GM12878 (cell line): ENCODE measurements at regions not wholly inside any gene's neighbourhood (a gene's known extent, or its start where the extent isn't known, plus 50 kb on each side); places are given as distances from the start of the nearest gene placed in this dataset.

Experiments
- ATAC-seq: fragments of 200-7000 bp; cut with Tn5 transposase; 3 replicates; pipeline ENCODE4 v1.9.1; 2020; ENCODE audit warnings: mild to moderate bottlenecking, moderate library complexity
- BruUV-seq: library from RNA; stranded (reverse); fragments of 400-500 nt; replicated peaks from 2 replicates; lab custom pipeline; 2021; lab: Mats Ljungman, UMichigan
- CTCF ChIA-PET: fragments of 300-600 bp; sonication (Branson Sonifier 250); formaldehyde crosslinking; extraction: SDS; loops from one replicate; lab custom pipeline; 2021; ENCODE audit warnings: inconsistent platforms; lab: Yijun Ruan, JAX
- POLR2A ChIA-PET: fragments of 350-600 bp; formaldehyde crosslinking; extraction: SDS; loops from one replicate; lab custom pipeline; 2021; ENCODE audit warnings: inconsistent platforms; lab: Charles Lee
- RAD21 ChIA-PET: fragments of 300-600 bp; sonication (Branson Sonifier 250); formaldehyde crosslinking; loops from one replicate; lab custom pipeline; 2023; ENCODE audit warnings: antibody characterized with exemption; ENCODE audit not compliant: unreplicated experiment; lab: Charles Lee
- SMC1A ChIA-PET: fragments of 300-600 bp; sonication (Branson Sonifier 250); formaldehyde crosslinking; loops from one replicate; lab custom pipeline; 2023; ENCODE audit not compliant: unreplicated experiment, uncharacterized antibody; lab: Charles Lee
- DNase-seq: peaks from one replicate; pipeline ENCODE4 v3.0.0-alpha.2; 2011; ENCODE audit warnings: low read depth, low spot score
- FAIRE-seq: peaks from 3 replicates; lab custom pipeline; 2011; peaks lifted over from hg19 to GRCh38; lab: Jason Lieb, UNC
- H2AFZ ChIP-seq: 2 replicates; pipeline ENCODE4 v1.6.0; 2011; ENCODE audit warnings: low read depth, low read length, control low read depth; ENCODE audit not compliant: control insufficient read depth
- H3K27ac ChIP-seq: 2 replicates; pipeline ENCODE4 v1.5.1; 2011; ENCODE audit warnings: control low read depth; ENCODE audit not compliant: control insufficient read depth, insufficient read depth
- H3K27me3 ChIP-seq, 2 experiments: replicated peaks in 1 of 2; 2 replicates each; pipeline versions ENCODE4 v1.6.0 to v1.6.1; 2011; ENCODE audit warnings: low read length in 1 of 2; ENCODE audit not compliant: control insufficient read depth in 2 of 2, insufficient read depth in 2 of 2
- H3K36me3 ChIP-seq, 2 experiments: 2 replicates each; pipeline ENCODE4 v1.5.1; 2011; ENCODE audit warnings: low read length in 1 of 2; ENCODE audit not compliant: control insufficient read depth in 2 of 2, insufficient read depth in 2 of 2
- H3K4me1 ChIP-seq: 2 replicates; pipeline ENCODE4 v1.6.1; 2011; ENCODE audit warnings: mild to moderate bottlenecking, low read length, moderate library complexity, mixed read lengths; ENCODE audit not compliant: control insufficient read depth, insufficient read depth
- H3K4me2 ChIP-seq: 2 replicates; pipeline ENCODE4 v1.6.0; 2011; ENCODE audit warnings: control low read depth; ENCODE audit not compliant: control insufficient read depth, insufficient read depth
- H3K4me3 ChIP-seq: fragments of 200-600 bp; sonication (generic); 2 replicates; pipeline ENCODE4 v1.5.1; 2016
- H3K79me2 ChIP-seq: 2 replicates; pipeline ENCODE4 v1.6.0; 2011; ENCODE audit warnings: low read length; ENCODE audit not compliant: control insufficient read depth, insufficient read depth
- H3K9ac ChIP-seq: 2 replicates; pipeline ENCODE4 v1.8.0; 2011; ENCODE audit warnings: low read length, control low read depth, mixed read lengths; ENCODE audit not compliant: control insufficient read depth, insufficient read depth
- H3K9me3 ChIP-seq: replicated peaks from 3 replicates; pipeline ENCODE4 v1.5.1; 2011; ENCODE audit warnings: mild to moderate bottlenecking, low read length; ENCODE audit not compliant: control insufficient read depth, insufficient read depth
- H4K20me1 ChIP-seq: 2 replicates; pipeline ENCODE4 v1.6.0; 2011; ENCODE audit not compliant: control insufficient read depth, insufficient read depth
- HDGF ChIP-seq: fragments of 450-650 bp; IDR thresholded peaks from 2 replicates; pipeline ENCODE4 v1.6.1; 2016; ENCODE audit warnings: antibody characterized with exemption
- IKZF2 ChIP-seq, 2 experiments: fragments of 450-650 bp; IDR thresholded peaks; 2 replicates each; pipeline ENCODE4 v1.6.1; 2017; ENCODE audit warnings: mild to moderate bottlenecking in 2 of 2, moderate library complexity in 2 of 2
- MEF2A ChIP-seq: IDR thresholded peaks from 2 replicates; pipeline ENCODE4 v1.6.1; 2011; ENCODE audit warnings: low read depth, mild to moderate bottlenecking, low read length, moderate library complexity; ENCODE audit not compliant: insufficient read depth
- NR2C1 ChIP-seq: fragments of 450-650 bp; IDR thresholded peaks from 2 replicates; pipeline ENCODE4 v1.6.1; 2017; ENCODE audit warnings: antibody characterized with exemption, mild to moderate bottlenecking, moderate library complexity
- SREBF2 ChIP-seq: IDR thresholded peaks from 2 replicates; pipeline ENCODE4 v1.6.1; 2012; ENCODE audit warnings: mild to moderate bottlenecking, low read length
- STAT1 ChIP-seq: fragments of 450-650 bp; conservative IDR thresholded peaks from 2 replicates; pipeline ENCODE4 v1.6.1; 2014; ENCODE audit warnings: antibody characterized with exemption, mild to moderate bottlenecking
- TAF1 ChIP-seq: IDR thresholded peaks from 2 replicates; pipeline ENCODE4 v1.6.1; 2011; ENCODE audit warnings: mild to moderate bottlenecking, low read depth, low read length, borderline replicate concordance
- TARDBP ChIP-seq: IDR thresholded peaks from 2 replicates; pipeline ENCODE4 v1.6.1; 2016; ENCODE audit warnings: borderline replicate concordance
- TCF7 ChIP-seq: IDR thresholded peaks from 2 replicates; pipeline ENCODE4 v1.6.1; 2014; ENCODE audit warnings: antibody characterized with exemption, borderline replicate concordance
- USF2 ChIP-seq: IDR thresholded peaks from 2 replicates; pipeline ENCODE4 v1.6.1; 2011; ENCODE audit warnings: low read depth, low read length, improper control_type of control experiment, borderline replicate concordance
- YBX1 ChIP-seq: fragments of 450-650 bp; IDR thresholded peaks from 2 replicates; pipeline ENCODE4 v1.6.1; 2016; ENCODE audit warnings: antibody characterized with exemption
- ZBTB11 ChIP-seq: fragments of 450-650 bp; formaldehyde crosslinking; IDR thresholded peaks from 2 replicates; pipeline ENCODE4 v1.5.0; 2022; ENCODE audit warnings: mild to moderate bottlenecking, missing genetic modification characterization
- ZNF207 ChIP-seq: fragments of 450-650 bp; IDR thresholded peaks from 2 replicates; pipeline ENCODE4 v1.6.1; 2014; ENCODE audit warnings: antibody characterized with exemption, mild to moderate bottlenecking, borderline replicate concordance
- ZNF622 ChIP-seq: fragments of 450-650 bp; IDR thresholded peaks from 2 replicates; pipeline ENCODE4 v1.6.1; 2017; ENCODE audit warnings: mild to moderate bottlenecking, inconsistent platforms
- WGBS: methylation state at CpG from one replicate; pipeline ENCODE4 v1.1.6; 2016; ENCODE audit warnings: low lambda C conversion rate; ENCODE audit not compliant: insufficient replicate concordance, insufficient coverage; ENCODE audit errors: missing lambda C conversion rate; 5-methylcytosine and 5-hydroxymethylcytosine counted together
- in situ Hi-C: fragments of 300-500 bp; cut with MboI; formaldehyde crosslinking; loops from 9 replicates; pipeline ENCODE4 v1.14.3; 2018; ENCODE audit warnings: mixed read lengths
- intact Hi-C: fragments of 100-400 bp; cut with micrococcal nuclease; formaldehyde crosslinking; loops from one replicate; pipeline ENCODE4 v1.14.2; 2022; ENCODE audit not compliant: unreplicated experiment
- TF ChIP-seq, protein P1 (sequence below): fragments of 450-650 bp; IDR thresholded peaks from 2 replicates; pipeline ENCODE4 v1.6.1; 2018; ENCODE audit warnings: mild to moderate bottlenecking, low read depth, moderate library complexity; ENCODE audit not compliant: partially characterized antibody

DNA sequence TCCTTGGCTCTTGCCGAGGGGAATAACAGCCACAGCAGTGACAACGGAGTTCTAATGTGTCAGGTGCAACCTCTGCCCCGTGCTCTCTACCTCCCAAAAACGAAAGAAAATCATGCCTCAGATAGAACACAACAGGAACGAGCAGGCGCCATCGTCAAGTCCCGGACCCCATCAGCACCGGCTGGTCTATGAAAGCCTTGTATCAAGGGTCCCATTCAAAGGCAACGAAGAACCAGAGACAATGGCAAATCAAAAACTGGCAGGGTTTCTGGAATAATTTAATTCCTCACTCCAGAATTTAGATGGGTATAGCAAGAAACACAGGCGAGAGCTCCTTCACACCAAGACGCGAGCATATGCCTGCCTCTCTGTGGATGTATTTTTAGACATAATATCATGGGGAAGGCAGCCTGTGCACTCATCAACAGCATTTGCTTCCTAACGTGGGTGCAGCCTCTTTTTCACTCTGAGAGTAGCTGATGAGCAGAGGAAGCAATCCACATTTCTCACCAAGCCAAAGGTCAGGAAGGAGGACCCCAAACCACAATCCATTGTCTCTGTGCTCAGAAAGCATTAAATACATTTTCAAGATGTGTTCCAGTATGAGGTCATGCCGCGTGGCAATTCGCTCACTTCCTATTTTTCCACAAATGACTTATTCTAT lies 193.4 kb upstream of the BLID start:
- H3K4me3 ChIP-seq = no peak overlapping the region
- no peaks in the 10 kb centered on the region for H3K9me3 ChIP-seq
- SMC1A ChIA-PET = interaction anchor here (1.4 kb wide), 1 partner anchor 93 kb away, joined by 4 read pairs; no protein-coding TSS in a partner anchor
- intact Hi-C loops (no loop called here), in situ Hi-C loops (no loop called here)
- no peaks in the 10 kb centered on the region for H3K4me1 ChIP-seq
- WGBS = 29% methylated on average over 17 of the region's 17 CpGs
- H4K20me1 ChIP-seq = no peaks in the 10 kb centered on the region
- H3K27me3 ChIP-seq = no peaks in the 10 kb centered on the region; a peak in 1 of 4 replicates
- BruUV-seq = no TSS peak
- ATAC-seq (no peak), DNase-seq (no peak), FAIRE-seq (no peak)
- POLR2A ChIA-PET = no interaction called here
- CTCF ChIA-PET = no interaction called here
- RAD21 ChIA-PET = no interaction called here
- H2AFZ ChIP-seq = no peak overlapping the region
- no peak overlapping the region for H3K27ac ChIP-seq
- no peaks in the 10 kb centered on the region for H3K36me3 ChIP-seq
- no peak overlapping the region for H3K9ac ChIP-seq
- TF ChIP-seq TCF7 = no peak
- no peak for TF ChIP-seq IKZF2 (IDR thresholded peaks at IDR 0.05)
- no peak for TF ChIP-seq YBX1
- no peak for TF ChIP-seq TARDBP
- TF ChIP-seq ZBTB11 (CRISPR knock-in tag) = no peak
- no peak for TF ChIP-seq HDGF
- TF ChIP-seq SREBF2 = no peak
- TF ChIP-seq MEF2A = no peak
- TF ChIP-seq ZNF622 = no peak
- no peak for TF ChIP-seq TAF1
- TF ChIP-seq STAT1 = no peak
- TF ChIP-seq, protein P1, sequence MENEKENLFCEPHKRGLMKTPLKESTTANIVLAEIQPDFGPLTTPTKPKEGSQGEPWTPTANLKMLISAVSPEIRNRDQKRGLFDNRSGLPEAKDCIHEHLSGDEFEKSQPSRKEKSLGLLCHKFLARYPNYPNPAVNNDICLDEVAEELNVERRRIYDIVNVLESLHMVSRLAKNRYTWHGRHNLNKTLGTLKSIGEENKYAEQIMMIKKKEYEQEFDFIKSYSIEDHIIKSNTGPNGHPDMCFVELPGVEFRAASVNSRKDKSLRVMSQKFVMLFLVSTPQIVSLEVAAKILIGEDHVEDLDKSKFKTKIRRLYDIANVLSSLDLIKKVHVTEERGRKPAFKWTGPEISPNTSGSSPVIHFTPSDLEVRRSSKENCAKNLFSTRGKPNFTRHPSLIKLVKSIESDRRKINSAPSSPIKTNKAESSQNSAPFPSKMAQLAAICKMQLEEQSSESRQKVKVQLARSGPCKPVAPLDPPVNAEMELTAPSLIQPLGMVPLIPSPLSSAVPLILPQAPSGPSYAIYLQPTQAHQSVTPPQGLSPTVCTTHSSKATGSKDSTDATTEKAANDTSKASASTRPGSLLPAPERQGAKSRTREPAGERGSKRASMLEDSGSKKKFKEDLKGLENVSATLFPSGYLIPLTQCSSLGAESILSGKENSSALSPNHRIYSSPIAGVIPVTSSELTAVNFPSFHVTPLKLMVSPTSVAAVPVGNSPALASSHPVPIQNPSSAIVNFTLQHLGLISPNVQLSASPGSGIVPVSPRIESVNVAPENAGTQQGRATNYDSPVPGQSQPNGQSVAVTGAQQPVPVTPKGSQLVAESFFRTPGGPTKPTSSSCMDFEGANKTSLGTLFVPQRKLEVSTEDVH = no peak
- no peak for TF ChIP-seq ZNF207
- no peak for TF ChIP-seq USF2
- TF ChIP-seq NR2C1 = no peak
- no peak overlapping the region for H3K4me2 ChIP-seq
- H3K79me2 ChIP-seq = no peaks in the 10 kb centered on the region
